HG03565 (cell line): ENCODE measurements at regions not wholly inside any gene's neighbourhood (a gene's known extent, or its start where the extent isn't known, plus 50 kb on each side); places are given as distances from the start of the nearest gene placed in this dataset.

Experiments
- ATAC-seq: cut with Tn5 transposase; IDR thresholded peaks from one replicate; pipeline ENCODE4 v1.9.1; 2021; ENCODE audit warnings: mild to moderate bottlenecking, moderate library complexity; ENCODE audit not compliant: unreplicated experiment

DNA sequence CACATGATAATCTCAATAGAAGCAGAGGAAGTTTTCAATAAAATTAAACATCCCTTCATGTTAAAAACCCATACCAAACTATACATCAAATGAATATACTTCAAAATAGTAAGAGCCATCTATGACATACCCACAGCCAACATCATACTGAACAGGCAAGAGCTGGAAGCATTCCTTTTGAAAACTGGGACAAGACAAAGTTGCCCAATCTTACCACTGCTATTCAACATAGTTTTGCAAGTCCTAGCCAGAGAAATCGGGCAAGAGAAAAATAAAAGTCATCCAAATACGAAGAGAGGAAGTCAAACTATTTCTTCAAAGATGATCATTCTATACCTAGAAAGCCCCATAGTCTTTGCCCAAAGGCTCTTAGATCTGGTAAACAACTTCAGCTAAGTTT is 454.7 kb upstream of the PRICKLE1 start:
- no peak for ATAC-seq

DNA sequence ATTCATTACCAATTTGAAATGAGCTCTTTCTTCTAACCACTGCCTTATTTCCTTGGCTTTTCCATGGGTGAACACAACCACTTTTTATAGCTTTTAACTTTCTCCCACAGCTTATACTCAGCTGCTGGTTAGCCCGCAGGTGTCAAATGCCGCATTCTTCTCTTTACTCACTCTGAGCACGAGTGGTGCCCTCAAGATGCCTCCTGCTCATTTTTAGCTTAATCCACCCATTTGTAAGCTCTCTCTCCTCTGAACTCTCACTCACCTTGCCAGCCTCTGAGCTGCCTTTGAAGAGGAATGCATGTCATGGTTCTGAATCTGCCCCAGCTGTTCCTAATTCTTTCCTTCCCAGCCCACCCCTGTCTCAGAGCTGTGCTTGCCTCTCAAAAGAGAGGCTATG is 449.4 kb upstream of the PRICKLE1 start:
- no peak for ATAC-seq

DNA sequence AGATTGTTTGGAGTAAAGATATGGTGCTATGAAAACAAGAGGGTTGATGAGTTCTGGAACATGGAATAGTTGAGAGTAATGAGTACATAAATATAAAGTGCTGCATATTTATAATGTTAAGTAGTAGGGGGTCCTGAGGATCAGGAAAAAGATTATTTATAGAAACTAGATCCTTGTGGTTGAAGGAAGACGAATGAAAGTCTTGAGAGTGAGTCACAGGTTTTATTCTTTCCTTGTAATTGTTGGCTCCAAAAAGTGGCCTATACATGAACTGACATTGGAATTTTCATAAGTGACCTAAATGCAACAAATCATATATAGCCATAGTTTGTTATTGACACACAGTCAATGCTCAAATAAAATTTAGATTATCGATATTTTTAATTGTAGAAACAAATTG is 440.4 kb upstream of the PRICKLE1 start:
- no peak for ATAC-seq

DNA sequence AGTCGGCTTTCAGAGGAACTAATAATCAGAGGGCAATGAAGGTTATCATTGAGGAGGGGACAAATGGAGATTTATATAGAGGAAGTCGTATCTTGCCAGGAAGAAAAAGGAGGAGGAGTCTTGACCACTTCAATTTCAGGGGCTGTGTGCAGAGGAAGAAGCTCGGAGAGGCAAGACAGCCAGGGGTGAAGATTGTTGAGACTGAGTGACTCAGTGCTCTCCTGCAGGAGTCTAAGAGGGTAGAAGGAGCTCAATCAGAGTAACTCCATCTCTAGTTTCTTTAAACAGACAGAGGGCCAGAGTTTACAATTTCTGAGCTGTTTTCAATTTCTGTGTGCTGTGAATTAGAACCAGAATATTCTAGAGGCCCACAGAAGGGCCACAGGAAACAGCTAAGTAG is 439.3 kb upstream of the PRICKLE1 start:
- no peak for ATAC-seq

DNA sequence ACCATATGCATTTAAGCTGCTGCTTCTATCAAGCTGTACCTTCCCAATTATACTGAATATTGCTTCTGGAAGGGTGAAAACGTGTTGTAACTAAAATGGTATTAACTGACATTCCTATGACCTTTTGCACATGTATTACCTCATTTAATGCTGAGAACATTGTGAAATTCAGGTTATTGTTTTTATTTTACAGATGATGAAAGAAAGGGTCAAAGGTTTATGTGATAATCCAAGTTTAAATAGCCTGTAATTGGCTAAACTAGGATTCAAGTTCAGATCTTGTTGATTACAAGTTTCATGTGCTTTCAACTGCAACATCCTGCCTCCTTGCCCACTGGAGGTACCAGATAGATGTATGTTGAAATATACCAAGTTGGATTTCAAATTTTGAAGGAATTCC is 433.3 kb upstream of the PRICKLE1 start:
- no peak for ATAC-seq

DNA sequence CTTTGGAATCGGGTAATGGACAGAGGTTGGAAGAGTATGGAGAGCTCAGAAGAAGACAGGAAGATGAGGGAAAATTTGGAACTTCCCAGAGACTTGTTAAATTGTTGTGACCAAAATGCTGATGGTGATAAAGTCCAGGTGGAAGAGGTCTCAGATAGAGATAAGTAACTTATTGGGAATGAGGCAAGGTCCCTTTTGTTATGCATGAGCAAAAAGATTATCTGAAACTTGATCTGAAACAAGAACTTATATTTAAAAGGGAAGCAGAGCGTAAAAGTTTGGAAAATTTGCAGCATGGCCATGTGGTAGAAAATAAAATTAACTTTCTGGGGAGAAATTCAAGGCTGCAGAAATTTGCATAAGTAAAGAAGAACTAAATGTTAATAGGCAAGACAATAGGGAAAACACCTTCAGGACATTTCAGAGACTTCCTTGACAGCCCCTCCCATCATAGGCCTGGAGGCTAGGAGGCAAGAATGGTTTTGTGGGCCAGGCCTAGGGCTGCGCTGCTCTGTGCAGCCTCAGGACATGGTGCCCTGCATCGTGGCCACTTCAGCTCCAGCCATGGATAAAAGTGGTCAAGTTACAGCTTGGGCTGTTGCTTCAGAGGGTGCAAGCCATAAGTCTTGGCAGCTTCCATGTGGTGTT is 425.7 kb upstream of the PRICKLE1 start:
- no peak for ATAC-seq

DNA sequence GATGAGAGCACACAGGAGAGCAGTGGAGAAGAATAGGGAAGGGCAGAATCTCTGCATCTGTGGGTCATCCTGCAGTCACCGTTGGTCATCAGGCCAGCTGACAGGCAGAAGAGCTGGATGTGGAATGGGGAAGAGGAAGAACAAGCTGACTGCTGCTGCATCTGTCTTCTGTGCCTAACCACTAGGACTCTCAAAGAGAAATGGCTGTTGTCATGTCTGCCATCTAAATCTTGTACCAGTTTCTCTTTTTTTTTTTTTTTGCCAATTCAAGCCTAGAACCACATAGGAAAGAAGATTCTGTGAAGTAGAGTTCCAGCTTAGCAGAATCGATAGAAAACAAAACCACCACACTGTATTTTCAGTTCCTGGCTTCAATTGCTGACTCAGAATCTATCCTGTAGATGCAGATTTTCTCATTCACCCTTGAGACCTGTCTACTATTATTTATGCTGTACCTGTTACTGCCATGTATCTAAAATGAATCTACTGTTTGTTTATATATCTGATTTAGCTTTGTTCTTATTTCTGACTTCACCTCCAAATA is 421.9 kb upstream of the PRICKLE1 start:
- ATAC-seq: peak; percentile 80

DNA sequence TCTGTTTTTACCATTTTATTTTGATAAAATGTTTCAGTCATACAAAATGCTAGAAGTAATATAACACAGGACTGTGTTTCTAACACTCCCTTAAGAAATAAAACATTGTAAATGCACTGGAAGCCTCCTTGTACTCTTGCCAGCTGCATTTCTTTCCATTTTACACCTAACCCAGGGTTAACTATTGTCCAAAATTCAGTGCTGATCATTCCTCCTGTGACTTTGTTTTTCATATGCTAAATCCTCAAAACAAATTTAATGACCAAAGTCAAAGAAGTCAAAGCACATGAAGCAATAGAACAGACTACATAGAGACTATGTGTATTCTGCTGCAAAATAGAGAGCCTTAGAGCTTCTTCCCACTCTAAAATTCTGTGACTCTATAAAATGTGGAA is 420.3 kb upstream of the PRICKLE1 start:
- ATAC-seq: no peak

DNA sequence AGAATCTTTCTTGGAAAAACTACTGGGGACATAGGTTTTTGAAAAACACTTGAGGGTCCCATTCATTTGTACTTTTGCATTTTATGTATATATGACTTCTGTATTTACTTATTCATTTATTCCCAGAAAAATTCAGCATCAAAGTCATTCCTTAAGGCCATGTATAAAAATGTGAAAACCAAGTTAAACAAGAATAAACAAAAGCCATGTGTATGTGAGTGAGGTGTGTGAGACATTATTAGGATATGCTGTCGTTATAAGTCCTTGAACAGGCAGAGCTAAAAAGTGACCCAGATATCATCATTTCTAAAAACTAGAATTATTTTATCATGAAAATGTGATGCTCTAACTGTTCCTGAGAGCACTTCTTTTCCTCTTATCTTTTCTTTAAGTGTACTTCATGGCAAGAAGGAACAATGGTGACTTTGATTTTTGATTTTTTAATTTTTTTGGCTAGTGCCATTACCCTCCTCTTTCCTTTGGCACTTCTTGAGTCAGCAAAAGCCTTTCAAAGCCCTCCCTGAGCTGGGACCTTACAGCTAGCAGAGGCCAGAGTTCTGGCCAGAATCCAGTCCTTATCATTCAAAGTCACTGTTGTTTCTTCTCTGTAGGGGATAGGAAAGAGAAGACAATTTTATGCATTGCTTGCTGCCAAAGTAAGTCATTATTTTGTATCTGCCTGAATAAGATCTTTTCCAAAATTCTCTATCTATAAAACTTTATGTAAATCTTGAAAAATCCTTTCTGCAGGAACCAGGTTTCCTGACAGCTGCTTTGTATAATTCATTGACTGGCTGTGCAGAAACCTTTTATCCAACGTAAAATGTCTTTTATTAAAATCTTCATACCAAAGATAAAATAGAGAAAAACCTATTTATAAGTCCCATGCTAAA is 419.7 kb upstream of the PRICKLE1 start:
- ATAC-seq: no peak

DNA sequence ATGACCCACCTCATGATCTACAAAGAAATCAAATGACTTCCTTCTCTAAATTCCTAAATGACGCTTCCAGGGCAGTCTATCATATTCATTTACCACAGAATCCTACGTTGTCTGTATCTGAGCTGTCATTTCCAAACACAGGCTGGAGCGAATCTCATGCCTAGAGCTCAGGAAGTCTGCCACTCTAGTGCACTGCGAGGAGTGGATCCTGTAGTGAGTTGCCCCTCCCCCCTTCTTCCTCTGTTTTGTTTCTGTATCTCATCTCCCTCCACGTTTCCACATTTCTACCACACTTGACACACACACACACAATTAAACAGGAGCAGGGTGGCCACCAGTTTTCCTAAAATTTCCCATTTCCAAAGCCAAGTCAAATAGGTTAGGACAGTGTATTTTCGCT is 415.4 kb upstream of the PRICKLE1 start:
- no peak for ATAC-seq

DNA sequence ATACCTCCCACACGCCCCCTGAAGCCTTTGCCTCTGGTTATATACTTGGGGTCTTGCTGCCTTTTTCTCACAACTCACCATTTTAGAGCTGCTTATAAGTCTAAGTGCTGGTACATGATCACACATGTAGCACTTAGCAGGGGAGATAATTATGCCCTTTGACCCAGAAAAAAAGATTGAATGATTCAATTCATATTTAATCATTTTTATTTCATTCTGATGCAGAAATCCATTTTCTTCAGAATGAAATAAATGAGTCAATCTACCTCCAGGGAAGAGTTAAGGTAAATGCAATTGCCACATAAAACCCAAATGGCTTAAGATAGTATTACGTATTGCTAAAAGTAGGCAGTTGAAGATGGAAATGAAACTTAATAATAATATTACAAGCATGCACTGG is 414.6 kb upstream of the PRICKLE1 start:
- no peak for ATAC-seq

DNA sequence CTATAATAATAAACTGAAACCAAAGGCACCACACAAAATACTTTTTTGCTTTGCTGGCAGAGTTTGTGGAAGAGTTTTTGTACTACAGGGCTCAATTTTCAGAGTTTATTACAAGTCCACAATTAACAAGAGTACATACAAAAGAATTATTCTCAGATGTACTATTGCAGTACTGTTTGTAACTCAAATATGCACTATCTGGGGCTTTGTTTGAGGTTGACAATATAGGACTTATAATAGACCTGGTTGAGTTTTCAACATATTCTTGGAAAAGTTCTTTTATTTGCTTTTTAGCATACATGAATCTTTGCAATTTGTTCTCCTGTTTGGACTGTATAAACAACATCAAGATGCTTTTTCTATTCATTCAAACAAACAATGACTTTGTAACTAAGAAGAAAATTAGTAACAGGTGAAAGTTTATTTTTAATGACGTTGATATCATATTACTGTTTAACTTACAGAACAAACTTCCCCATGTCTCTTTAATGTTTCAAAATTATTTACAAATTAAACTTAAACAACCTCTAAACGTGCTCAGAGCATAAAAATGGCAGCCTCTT is 407.4 kb upstream of the PRICKLE1 start:
- no peak for ATAC-seq

DNA sequence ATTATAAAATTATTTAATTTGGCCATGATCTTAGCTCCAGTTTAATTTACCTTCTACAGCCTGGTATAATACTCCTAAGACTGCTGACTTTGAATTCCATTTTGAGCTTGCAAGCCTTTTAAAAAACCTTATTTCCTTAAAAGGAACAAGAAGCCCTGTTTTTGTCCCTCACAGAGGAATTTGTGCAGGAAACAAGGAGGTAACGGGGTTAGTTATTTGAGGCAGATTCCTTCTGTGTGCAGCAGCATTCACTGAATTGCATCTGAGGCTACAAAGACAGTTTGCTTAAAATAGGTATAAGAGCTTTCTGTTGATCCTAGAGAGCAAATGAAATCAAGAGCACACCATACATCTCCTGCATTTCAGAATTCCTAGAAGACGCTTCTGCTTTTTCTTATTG is 403.3 kb upstream of the PRICKLE1 start:
- ATAC-seq: no peak

DNA sequence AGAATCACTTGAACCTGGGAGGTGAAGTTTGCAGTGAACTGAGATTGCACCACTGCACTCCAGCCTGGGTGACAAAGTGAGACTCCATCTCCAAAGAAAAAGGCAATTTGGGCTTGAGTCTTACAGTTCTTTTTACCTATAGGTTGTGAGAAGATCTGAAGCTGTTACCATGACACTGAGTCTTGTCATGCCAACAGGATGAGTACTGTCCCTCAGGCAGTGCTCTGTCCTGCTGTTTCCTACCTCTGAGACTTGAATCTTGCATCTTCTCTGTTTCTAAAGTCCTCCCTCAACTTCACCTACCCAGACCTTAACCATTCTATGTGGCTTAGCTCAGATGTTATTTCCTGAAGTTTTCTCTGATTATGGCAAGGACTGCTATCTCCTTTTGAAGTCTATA is 400.8 kb upstream of the PRICKLE1 start:
- no peak for ATAC-seq

DNA sequence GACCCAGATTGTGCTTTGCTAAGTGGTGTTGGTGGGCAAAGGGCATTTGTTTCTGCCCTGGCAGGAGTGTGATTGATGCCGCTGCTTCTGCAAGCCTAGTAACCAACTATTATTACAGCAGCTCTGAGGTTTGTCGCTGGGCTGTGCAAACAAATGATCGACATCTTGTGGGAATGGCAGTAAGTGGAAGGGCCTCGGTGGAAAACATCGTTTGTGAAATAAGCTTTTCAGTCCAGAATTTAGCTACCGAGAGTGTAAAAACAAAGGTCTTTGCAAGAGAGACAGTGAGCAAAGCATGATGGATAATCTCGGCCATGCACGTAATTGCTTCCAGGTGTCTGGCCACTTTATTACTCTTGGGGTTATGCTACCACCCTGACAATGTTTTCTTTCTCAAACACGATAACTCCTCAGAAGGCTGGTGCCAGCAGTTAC is 397.7 kb upstream of the PRICKLE1 start:
- no peak for ATAC-seq

DNA sequence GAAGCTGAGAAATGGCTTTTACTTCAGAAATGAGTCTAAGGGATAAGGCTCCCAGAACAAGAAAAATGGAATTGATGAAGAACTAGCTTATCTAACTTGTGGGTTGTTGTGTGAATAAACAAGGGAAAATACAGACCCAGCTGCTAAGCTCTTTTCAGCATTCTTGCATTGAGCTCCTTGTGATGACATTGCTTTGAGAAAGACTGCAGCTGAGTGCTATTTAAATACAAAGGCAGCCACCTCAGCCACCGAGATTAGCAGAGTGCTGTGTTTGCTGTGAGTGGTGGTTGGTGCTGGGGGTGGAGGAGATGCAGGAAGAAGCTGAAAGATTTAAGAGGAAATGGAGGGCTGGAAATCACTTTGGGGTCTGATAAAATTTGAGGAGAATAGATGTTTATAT is 396.0 kb upstream of the PRICKLE1 start:
- no peak for ATAC-seq

DNA sequence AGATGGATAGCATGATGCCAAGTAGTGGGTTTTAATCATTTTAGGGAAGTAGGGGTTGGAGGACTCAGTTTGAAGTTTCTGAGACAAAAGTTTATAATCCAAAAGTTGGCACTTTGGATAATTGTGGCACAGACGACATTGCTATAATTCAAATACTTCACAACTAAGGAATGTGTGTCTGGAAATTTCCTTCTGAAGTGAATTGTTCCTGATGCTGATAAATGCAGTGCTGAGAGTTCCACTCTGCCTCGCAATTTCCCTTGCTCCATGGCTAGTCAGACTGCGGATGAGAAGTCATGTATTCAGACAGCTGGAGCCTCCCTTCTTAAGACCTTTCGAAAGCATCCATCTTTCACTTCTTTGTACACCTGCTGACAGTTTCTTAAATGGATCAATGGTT is 393.3 kb upstream of the PRICKLE1 start:
- no peak for ATAC-seq

DNA sequence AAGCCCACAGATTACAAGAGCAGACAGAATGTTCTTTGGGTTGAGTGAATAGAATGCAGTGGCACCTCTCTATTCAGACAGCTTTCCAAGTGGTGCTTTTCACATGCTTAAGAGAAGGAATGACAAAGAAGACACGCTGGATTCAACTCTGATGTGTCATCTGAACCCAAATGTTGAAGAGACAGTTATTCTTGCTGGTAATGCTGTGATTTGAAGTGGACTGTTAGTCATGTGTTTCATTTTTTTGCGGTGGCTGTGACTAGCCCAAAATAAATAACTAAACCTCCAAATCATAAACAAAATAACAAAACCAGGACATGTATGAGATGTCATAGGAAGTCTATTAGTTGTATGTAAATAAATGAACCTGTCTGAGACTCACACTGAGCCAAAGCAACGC is 391.8 kb upstream of the PRICKLE1 start:
- no peak for ATAC-seq

DNA sequence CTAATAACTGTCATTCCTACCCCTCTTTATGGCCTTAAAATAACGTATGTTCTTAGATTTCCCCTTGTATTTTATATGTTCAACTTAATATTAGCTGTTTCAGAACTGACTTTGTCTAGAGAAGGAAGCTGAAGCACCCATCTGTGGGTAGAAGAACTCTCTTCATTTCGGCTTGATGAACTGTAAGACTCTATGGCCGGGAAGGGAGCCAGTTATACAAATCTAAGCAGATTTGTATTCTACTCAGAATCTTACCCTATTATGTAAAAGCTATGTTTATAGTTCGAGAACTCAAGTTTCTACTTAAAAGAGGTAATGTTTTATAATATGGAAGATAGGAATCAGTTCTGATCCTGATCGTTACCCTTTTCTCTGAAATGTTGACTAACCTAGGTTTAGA is 390.9 kb upstream of the PRICKLE1 start:
- no peak for ATAC-seq

DNA sequence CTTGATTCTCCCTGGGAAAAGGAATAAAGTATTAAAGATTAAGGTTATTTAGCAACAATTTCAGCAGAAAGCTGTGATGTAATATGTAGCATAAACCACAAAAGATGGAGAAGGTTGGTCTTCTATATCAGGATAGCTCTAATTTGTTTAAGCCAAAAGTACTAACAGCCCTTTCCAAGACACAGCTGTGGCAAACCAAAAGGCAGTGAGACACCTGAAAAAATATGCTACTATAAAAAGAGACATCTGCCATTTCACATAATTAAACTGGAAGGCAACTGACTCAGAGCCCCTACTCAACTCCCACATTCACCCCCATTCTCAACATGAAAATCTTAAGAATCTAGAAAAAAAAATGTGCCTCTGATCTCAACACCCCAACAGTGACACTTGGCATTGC is 390.2 kb upstream of the PRICKLE1 start:
- no peak for ATAC-seq

DNA sequence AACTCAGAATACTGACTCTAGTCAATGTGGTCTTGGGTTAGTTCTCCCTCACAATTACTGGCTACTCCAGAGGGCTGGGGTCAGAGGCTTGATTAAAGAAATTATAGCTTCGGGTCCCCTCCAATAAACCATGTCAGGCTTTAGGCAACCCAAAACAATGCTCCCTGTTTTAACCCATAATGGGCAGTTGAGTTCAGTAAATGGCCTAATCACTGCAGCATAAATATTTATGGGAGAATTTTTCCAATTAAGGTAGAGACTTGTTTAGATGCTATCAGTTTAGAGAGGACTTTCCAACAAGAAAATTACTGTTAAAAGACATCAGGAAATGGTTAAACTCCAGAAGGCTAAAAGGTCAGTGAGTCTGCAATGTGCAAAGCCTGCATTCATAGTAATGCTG is 389.2 kb upstream of the PRICKLE1 start:
- no peak for ATAC-seq
